HUES6 (cell line): ENCODE measurements at regions not wholly inside any gene's neighbourhood (a gene's known extent, or its start where the extent isn't known, plus 50 kb on each side); places are given as distances from the start of the nearest gene placed in this dataset.

Experiments
- H3K27ac ChIP-seq: 2 replicates; pipeline ENCODE4 v1.7.0; 2013; ENCODE audit warnings: low read depth, mild to moderate bottlenecking, low read length, inconsistent platforms
- H3K27me3 ChIP-seq: 2 replicates; pipeline ENCODE4 v1.6.1; 2013; ENCODE audit warnings: low read length; ENCODE audit not compliant: control insufficient read depth, insufficient read depth
- H3K36me3 ChIP-seq: 2 replicates; pipeline ENCODE4 v1.6.1; 2013; ENCODE audit warnings: low read length; ENCODE audit not compliant: control insufficient read depth, insufficient read depth
- H3K4me1 ChIP-seq: 2 replicates; pipeline ENCODE4 v1.6.1; 2013; ENCODE audit warnings: low read length; ENCODE audit not compliant: control insufficient read depth, insufficient read depth
- H3K4me3 ChIP-seq: 2 replicates; pipeline ENCODE4 v1.5.1; 2013; ENCODE audit warnings: low read depth, low read length
- H3K9ac ChIP-seq: one replicate; pipeline ENCODE4 v1.6.1; 2013; ENCODE audit warnings: mild to moderate bottlenecking, low read length
- H3K9me3 ChIP-seq: 2 replicates; pipeline ENCODE4 v1.6.1; 2013; ENCODE audit warnings: low read depth, low read length; ENCODE audit not compliant: control insufficient read depth, insufficient read depth

- Histone ChIP-seq H3K9me3 (0 out of 2 replicates have a peak, but pooled peaks cover 4% of the 10 kb centered on the region), H3K4me3 (no peak overlapping the region), H3K4me1 (no peaks in the 10 kb centered on the region), H3K27me3 (no peaks in the 10 kb centered on the region), H3K27ac (no peak overlapping the region), H3K9ac (no peak overlapping the region), H3K36me3 (no peaks in the 10 kb centered on the region)
These were observed 559.4 kb upstream of the AUTS2 start for GRCh38 chr7:69038915-69039314.

- Histone ChIP-seq H3K9ac (no peak overlapping the region), H3K9me3 (peaks cover 12% of the 10 kb centered on the region), H3K27me3 (no peaks in the 10 kb centered on the region), H3K36me3 (no peaks in the 10 kb centered on the region), H3K4me1 (no peaks in the 10 kb centered on the region), H3K27ac (no peak overlapping the region), H3K4me3 (no peak overlapping the region)
These were observed 556.1 kb upstream of the AUTS2 start for GRCh38 chr7:69042138-69042537.

GRCh38 chr7:69047151-69047754 is 551.0 kb upstream of the AUTS2 start:
- peaks cover 24% of the 10 kb centered on the region for H3K9me3 ChIP-seq
- no peaks in the 10 kb centered on the region for H3K27me3 ChIP-seq
- H3K27ac ChIP-seq, result no peak overlapping the region
- H3K4me1 ChIP-seq, result no peaks in the 10 kb centered on the region
- no peak overlapping the region for H3K4me3 ChIP-seq
- H3K9ac ChIP-seq, result no peak overlapping the region
- no peaks in the 10 kb centered on the region for H3K36me3 ChIP-seq

- Histone ChIP-seq H3K4me3 (no peak overlapping the region), H3K36me3 (no peaks in the 10 kb centered on the region), H3K9me3 (peaks cover 16% of the 10 kb centered on the region), H3K9ac (no peak overlapping the region), H3K27me3 (no peaks in the 10 kb centered on the region), H3K4me1 (no peaks in the 10 kb centered on the region), H3K27ac (no peak overlapping the region)
These were observed 548.9 kb upstream of the AUTS2 start for GRCh38 chr7:69049326-69049725.

GRCh38 chr7:69052447-69052846 is 545.8 kb upstream of the AUTS2 start:
- no peaks in the 10 kb centered on the region for H3K27me3 ChIP-seq
- H3K9ac ChIP-seq, result no peak overlapping the region
- H3K27ac ChIP-seq, result no peak overlapping the region
- peaks cover 12% of the 10 kb centered on the region; the same call in 1 of the 2 replicates for H3K9me3 ChIP-seq
- H3K4me3 ChIP-seq, result no peak overlapping the region
- H3K4me1 ChIP-seq, result no peaks in the 10 kb centered on the region
- H3K36me3 ChIP-seq, result no peaks in the 10 kb centered on the region

- H3K27ac ChIP-seq, result no peak overlapping the region
- H3K27me3 ChIP-seq, result no peaks in the 10 kb centered on the region
- H3K36me3 ChIP-seq, result no peaks in the 10 kb centered on the region
- H3K9ac ChIP-seq, result no peak overlapping the region
- H3K9me3 ChIP-seq, result peaks cover 8% of the 10 kb centered on the region
- peaks cover 6% of the 10 kb centered on the region; the same call in 1 of the 2 replicates for H3K4me1 ChIP-seq
- no peak overlapping the region for H3K4me3 ChIP-seq
These were observed 537.8 kb upstream of the AUTS2 start for GRCh38 chr7:69060516-69060915.

- Histone ChIP-seq H3K4me3 (no peak overlapping the region), H3K27ac (no peak overlapping the region), H3K4me1 (peaks cover 6% of the 10 kb centered on the region; the same call in 1 of the 2 replicates), H3K36me3 (no peaks in the 10 kb centered on the region), H3K9ac (no peak overlapping the region), H3K27me3 (no peaks in the 10 kb centered on the region), H3K9me3 (peaks cover 8% of the 10 kb centered on the region)
These were observed 536.1 kb upstream of the AUTS2 start for GRCh38 chr7:69062020-69062765.

GRCh38 chr7:69067397-69067796 is 530.9 kb upstream of the AUTS2 start:
- H3K9ac ChIP-seq, result no peak overlapping the region
- no peaks in the 10 kb centered on the region for H3K27me3 ChIP-seq
- no peak overlapping the region for H3K4me3 ChIP-seq
- no peak overlapping the region for H3K27ac ChIP-seq
- H3K36me3 ChIP-seq, result no peaks in the 10 kb centered on the region
- no peaks in the 10 kb centered on the region for H3K4me1 ChIP-seq
- peaks cover 23% of the 10 kb centered on the region for H3K9me3 ChIP-seq

- no peak overlapping the region for H3K4me3 ChIP-seq
- no peak overlapping the region for H3K9ac ChIP-seq
- H3K27ac ChIP-seq, result no peak overlapping the region
- no peaks in the 10 kb centered on the region for H3K36me3 ChIP-seq
- no peaks in the 10 kb centered on the region for H3K27me3 ChIP-seq
- peaks cover 23% of the 10 kb centered on the region for H3K9me3 ChIP-seq
- no peaks in the 10 kb centered on the region for H3K4me1 ChIP-seq
These were observed 527.8 kb upstream of the AUTS2 start for GRCh38 chr7:69070476-69070875.

- no peak overlapping the region for H3K4me3 ChIP-seq
- no peaks in the 10 kb centered on the region for H3K36me3 ChIP-seq
- H3K9me3 ChIP-seq, result peaks cover 7% of the 10 kb centered on the region
- peaks cover 5% of the 10 kb centered on the region; the same call in 1 of the 2 replicates for H3K4me1 ChIP-seq
- no peak overlapping the region for H3K27ac ChIP-seq
- no peak overlapping the region for H3K9ac ChIP-seq
- H3K27me3 ChIP-seq, result no peaks in the 10 kb centered on the region
These were observed 521.7 kb upstream of the AUTS2 start for GRCh38 chr7:69076566-69076965.

GRCh38 chr7:69078997-69079769 is 519.1 kb upstream of the AUTS2 start:
- peaks cover 6% of the 10 kb centered on the region for H3K9me3 ChIP-seq
- H3K9ac ChIP-seq, result no peak overlapping the region
- H3K4me1 ChIP-seq, result peaks cover 5% of the 10 kb centered on the region; the same call in 1 of the 2 replicates
- no peak overlapping the region for H3K4me3 ChIP-seq
- no peaks in the 10 kb centered on the region for H3K36me3 ChIP-seq
- H3K27ac ChIP-seq, result no peak overlapping the region
- no peaks in the 10 kb centered on the region for H3K27me3 ChIP-seq
